ENCODE measurements at regions not wholly inside any gene's neighbourhood (a gene's known extent, or its start where the extent isn't known, plus 50 kb on each side); places are given as distances from the start of the nearest gene placed in this dataset.

- TF ChIP-seq CTCF (IDR thresholded peaks at IDR 0.05; ENCODE audit: insufficient read depth, low read length): no peak
- TF ChIP-seq GABPA (IDR thresholded peaks at IDR 0.05; ENCODE audit: low read depth): no peak
- no peak for TF ChIP-seq SPI1 (IDR thresholded peaks at IDR 0.05; ENCODE audit: borderline replicate concordance, low read depth)
- no peak for TF ChIP-seq REST (IDR thresholded peaks at IDR 0.05; ENCODE audit: insufficient replicate concordance, low read depth)
- TF ChIP-seq POLR2AphosphoS5 (IDR thresholded peaks at IDR 0.05; ENCODE audit: low read depth): no peak
These were observed 113.3 kb upstream of the DIO2 start for GRCh38 chr14:80324649-80325048.

Data from HL-60 (cell line).